ENCODE measurements at regions not wholly inside any gene's neighbourhood (a gene's known extent, or its start where the extent isn't known, plus 50 kb on each side); places are given as distances from the start of the nearest gene placed in this dataset.
"Not testable (repeated sequence)": the region's sequence is repeated elsewhere in the genome, so short reads cannot be mapped to it uniquely, and the experiment has no call there.

- not testable (repeated sequence) for ATAC-seq, DNase-seq
Observed at GRCh38 chr2:59326581-59327365, 1085.6 kb upstream of the FANCL start.

GRCh38 chr2:59322870-59323269 lies 1081.7 kb upstream of the FANCL start:
- DNase-seq (no peak), ATAC-seq (no peak)

GRCh38 chr2:59322005-59322404 lies 1080.9 kb upstream of the FANCL start:
- ATAC-seq (no peak), DNase-seq (no peak)

DNA sequence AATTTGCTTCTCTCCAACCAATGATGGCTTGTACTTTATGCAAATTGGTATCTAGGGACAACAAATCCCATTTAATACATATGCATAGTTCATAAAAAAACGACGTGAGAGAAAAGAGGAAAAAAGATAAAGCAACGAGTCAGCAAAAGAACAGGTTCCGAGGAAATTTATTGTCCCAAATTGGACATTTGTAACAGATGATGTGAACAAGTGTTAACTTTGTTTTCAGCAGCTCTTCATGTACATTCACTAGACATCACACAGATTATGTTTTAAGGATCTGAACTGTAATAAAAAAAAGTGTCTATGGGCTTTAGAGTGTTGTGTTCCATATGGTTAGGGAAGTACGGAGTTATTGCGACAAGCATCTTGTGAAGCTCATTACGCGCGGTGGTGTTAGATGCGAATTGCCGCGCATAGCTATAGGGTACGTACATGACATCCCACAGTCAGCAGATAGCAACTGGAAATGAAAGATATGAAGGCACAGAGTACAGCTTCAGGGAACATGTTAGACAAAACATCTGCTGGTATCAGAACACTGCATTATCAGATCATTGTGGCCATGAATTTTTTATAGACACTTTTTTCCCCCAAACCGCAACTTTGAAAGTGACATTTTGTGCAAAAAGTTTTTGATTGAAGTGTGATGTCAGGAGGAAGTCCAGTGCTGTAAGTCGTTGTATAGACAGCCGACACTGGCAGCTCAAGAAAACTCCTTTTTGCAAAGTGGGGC lies 1073.1 kb upstream of the FANCL start:
- ATAC-seq: peak; percentile 36
- DNase-seq: no peak

- no peak for DNase-seq
- ATAC-seq: no peak
Observed at GRCh38 chr2:59312967-59313940, 1072.1 kb upstream of the FANCL start.

- no peak for DNase-seq
- ATAC-seq: no peak
Observed at GRCh38 chr2:59312029-59312428, 1070.9 kb upstream of the FANCL start.

DNA sequence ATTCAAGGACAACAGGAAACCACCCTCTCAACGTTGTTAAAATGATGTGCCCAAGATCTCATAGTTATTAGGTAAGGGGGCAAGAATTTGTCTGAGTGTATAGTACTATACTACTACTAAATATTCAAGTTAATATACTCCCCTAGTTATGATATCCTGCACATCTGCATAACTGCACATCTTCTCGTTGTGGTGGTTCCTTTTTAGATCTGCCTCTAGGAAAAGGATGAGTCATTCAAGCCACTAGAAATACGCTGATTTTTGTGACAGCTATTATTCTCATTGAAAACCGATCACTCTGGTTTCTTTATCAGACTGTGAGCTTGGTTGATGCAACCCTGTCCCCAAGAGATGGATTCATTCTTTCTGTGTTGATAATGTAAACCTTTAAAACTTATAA lies 1067.0 kb upstream of the FANCL start:
- no peak for DNase-seq
- no peak for ATAC-seq

- DNase-seq (no peak), ATAC-seq (no peak)
Observed at GRCh38 chr2:59307196-59307595, 1066.1 kb upstream of the FANCL start.

DNA sequence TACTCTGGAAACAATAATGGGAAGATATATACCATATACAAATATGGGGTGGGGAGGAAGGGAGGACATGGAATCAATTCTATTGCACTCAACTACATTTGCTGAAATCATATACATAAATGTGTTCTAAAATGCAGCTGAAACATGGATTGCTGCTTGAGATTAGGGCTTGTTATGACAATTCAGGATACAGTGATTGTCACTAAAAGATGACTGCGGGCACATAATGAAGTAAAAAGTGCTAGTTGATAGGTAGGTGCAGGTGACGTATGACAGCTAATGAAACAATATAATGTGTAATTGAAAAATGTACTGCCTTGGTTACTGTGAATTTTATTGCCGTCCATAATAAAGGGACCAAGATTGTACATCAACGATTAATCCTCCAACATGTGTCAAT lies 1062.1 kb upstream of the FANCL start:
- no peak for DNase-seq
- ATAC-seq: no peak

DNA sequence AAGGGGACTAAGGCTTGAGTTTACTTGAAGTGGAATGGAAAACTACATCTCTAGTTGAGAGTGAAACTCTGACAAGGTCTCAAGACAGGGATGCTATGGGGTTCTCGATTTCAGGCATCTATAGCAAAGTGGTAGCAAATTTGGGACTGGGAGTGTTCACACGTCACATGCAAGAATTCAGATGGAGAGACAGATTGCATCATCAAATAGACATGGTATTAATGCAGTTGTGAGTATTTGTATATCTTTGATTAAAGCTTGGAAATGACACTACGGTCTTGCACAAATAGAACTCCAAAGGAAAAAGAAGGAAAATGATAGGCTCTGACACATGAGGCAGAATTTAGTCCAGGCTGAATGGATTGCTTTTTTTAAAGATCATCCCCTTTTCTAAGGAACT lies 1061.6 kb upstream of the FANCL start:
- no peak for DNase-seq
- ATAC-seq: no peak

- ATAC-seq: no peak
Observed at GRCh38 chr2:59301466-59302402, 1060.6 kb upstream of the FANCL start.

GRCh38 chr2:59297816-59298215 lies 1056.7 kb upstream of the FANCL start:
- ATAC-seq: no peak
- DNase-seq: no peak

More at GRCh38 chr2:59301466-59302402, 1060.6 kb upstream of the FANCL start:
- DNase-seq: peak; percentile 4

DNA sequence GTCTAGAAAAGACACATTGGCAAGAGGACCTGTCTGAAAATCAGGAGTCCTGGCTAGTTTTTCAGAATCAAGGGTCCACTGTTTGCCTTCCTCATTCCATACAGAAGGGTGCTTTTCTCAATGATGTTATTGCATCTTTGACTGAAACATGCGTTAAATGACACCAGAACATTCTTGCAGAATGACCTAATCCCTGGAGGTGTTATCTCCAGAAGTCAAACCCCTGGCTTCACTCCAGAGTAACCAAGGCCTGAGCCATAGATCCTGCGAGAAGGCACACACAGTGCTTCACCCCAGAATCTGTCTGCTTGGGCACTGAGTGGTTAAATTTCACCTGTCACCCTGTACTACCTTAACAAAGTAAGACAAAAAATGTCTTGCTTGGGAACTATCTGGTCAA lies 1055.2 kb upstream of the FANCL start:
- ATAC-seq: no peak
- DNase-seq: no peak

DNA sequence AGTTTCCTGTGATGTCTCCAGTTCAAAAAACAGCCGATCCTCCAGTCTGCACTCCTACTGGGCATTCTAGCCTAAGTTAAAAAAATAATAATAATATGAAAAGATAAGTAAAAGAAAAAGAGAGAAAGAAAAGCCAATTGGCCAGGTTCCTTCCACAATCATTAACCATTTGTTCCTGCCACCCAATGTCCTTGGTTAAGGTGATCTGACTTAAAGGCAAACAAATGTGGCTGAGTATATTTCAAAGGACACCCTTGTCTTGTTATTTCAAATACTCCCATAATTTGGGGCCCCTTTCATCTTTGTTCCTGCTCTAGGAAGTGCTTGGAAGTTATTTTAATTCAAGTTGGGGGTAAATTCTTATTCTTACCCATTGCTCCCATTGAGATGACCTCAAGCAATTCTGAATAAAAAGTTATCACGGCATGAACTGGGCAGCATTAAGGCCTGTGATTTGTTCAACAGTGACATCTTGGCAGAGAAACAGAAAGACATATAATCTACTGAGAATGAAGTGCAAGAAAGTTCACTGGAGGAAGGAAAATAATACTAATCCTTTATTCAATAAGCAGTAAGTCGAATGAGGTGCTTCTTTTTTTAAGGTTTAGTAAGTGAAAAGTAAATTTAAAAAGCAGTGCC lies 1054.5 kb upstream of the FANCL start:
- ATAC-seq (no peak), DNase-seq (no peak)

GRCh38 chr2:59288771-59289170 lies 1047.6 kb upstream of the FANCL start:
- no peak for DNase-seq
- no peak for ATAC-seq

DNA sequence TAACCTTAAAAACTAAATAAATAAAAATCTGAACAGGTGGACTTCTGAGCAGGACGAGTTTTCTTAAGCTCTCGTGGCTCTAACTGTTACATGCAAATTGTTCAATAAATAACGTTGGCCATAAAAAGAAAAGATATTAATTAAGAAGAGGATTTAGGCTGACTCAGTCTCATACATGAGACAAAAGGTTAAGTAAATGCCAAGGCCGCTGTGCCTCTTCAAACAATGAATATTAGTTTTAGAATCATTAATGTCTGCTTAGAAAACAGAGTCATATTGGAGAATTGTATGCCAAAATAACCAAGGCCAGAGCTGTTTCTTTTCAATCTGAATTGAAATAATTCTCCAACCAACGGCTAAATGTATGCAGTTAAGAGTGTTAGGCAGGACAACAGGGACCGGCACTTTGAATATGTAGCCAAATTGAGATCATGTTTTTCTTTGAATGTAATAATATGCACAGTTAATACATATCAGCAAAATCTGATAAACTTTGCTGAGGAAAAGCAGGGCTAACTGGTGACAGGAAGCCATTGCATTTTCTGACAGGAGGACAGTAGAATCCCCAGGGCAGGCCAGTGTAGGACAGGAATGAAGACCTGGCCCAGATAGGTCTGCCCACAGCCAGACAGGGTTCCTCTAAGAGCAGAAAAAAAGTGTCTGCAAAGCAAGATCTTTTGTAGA lies 1041.4 kb upstream of the FANCL start:
- DNase-seq: no peak
- ATAC-seq: no peak

- DNase-seq: no peak
- no peak for ATAC-seq
Observed at GRCh38 chr2:59277671-59278070, 1036.5 kb upstream of the FANCL start.

DNA sequence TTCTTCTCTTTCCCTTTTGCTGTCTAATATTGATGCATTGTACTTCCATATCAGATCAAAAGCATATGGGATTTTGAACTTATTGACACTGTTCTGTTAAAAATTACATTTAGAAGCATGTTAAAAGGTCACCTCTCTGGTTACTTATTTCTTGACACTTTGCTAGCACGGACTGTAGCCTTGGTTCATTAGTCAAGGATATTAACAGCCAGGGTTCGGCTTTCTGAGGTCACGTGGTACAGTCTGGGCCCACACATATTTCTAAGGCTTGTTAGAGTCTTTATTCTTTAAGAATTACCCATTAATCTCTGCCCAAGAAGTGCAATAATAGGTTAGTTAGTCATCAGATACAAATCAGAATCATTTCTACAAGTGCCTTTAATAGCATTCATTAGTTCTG lies 1035.8 kb upstream of the FANCL start:
- DNase-seq (no peak), ATAC-seq (no peak)

GRCh38 chr2:59276033-59276432 lies 1034.9 kb upstream of the FANCL start:
- no peak for ATAC-seq
- peak; percentile 5 for DNase-seq

GRCh38 chr2:59266453-59266852 lies 1025.3 kb upstream of the FANCL start:
- ATAC-seq (no peak), DNase-seq (no peak)

Data from stimulated activated naive CD8-positive, alpha-beta T cell treated with anti-CD3 and anti-CD28 coated beads, Interleukin-15, Interleukin-2, amounts not matched to agents 100 U/mL and 50 U/mL, for 24 hours (primary cell).